Kidney (tissue), 13 donors: ENCODE measurements at regions not wholly inside any gene's neighbourhood (a gene's known extent, or its start where the extent isn't known, plus 50 kb on each side); places are given as distances from the start of the nearest gene placed in this dataset.

Experiments used
- DNase-seq, 5 donors: peaks; one replicate each; pipeline ENCODE4 v3.0.0-alpha.2; 2013 to 2020
- FAIRE-seq: peaks from 2 replicates; lab custom pipeline; 2012; peaks lifted over from hg19 to GRCh38; lab: Jason Lieb, UNC
- H3K27ac ChIP-seq, 2 donors: one replicate each; pipeline ENCODE4 v1.7.0; 2013; ENCODE audit warnings: low read depth in 2 of 2, low read length in 2 of 2, inconsistent platforms in 1 of 2
- H3K27me3 ChIP-seq: one replicate; pipeline ENCODE4 v1.7.1; 2013; ENCODE audit warnings: low read length, inconsistent platforms; ENCODE audit not compliant: control insufficient read depth, insufficient read depth
- H3K36me3 ChIP-seq, 3 donors: one replicate each; pipeline versions ENCODE4 v1.7.0 to v1.7.1; 2013; ENCODE audit warnings: low read length in 3 of 3, control low read depth in 1 of 3, inconsistent platforms in 1 of 3; ENCODE audit not compliant: insufficient read depth in 3 of 3, control insufficient read depth in 2 of 3
- H3K4me1 ChIP-seq, 3 donors: one replicate each; pipeline versions ENCODE4 v1.7.0 to v1.7.1; 2013; ENCODE audit warnings: low read length in 3 of 3, inconsistent platforms in 1 of 3, low read depth in 1 of 3; ENCODE audit not compliant: control insufficient read depth in 2 of 3, insufficient read depth in 2 of 3
- H3K4me3 ChIP-seq, 3 donors: one replicate each; pipeline versions ENCODE4 v1.7.0 to v1.8.1; 2013; ENCODE audit warnings: low read length in 3 of 3, control low read depth in 1 of 3, inconsistent platforms in 1 of 3
- H3K9ac ChIP-seq, 3 donors: one replicate each; pipeline versions ENCODE4 v1.7.0 to v1.7.1; 2013; ENCODE audit warnings: low read length in 3 of 3, control low read depth in 1 of 3, inconsistent platforms in 1 of 3
- H3K9me3 ChIP-seq, 3 donors: one replicate each; pipeline versions ENCODE4 v1.7.0 to v1.7.1; 2013; ENCODE audit warnings: low read length in 3 of 3, control low read depth in 1 of 3, inconsistent platforms in 1 of 3; ENCODE audit not compliant: control insufficient read depth in 2 of 3, insufficient read depth in 1 of 3
- intact Hi-C: fragments of 100-400 bp; cut with DNase I; formaldehyde crosslinking; loops from one replicate; pipeline ENCODE4 v1.11.1; 2022
- TF ChIP-seq, protein P1 (sequence below): IDR thresholded peaks from 3 replicates; pipeline ENCODE4 v1.5.1; 2012; ENCODE audit warnings: mild to moderate bottlenecking, moderate library complexity, borderline replicate concordance; ENCODE audit not compliant: insufficient read depth; ENCODE audit errors: extremely low read depth
- donor health status: control.
- donor health status: control.
- donor health status: control.
- donor health status: control.
- donor health status: control.
- donor health status: DM: yes; HTN: yes; CAD: no.
- donor health status: Normal renal cell carcinoma (clear cell type).

DNA sequence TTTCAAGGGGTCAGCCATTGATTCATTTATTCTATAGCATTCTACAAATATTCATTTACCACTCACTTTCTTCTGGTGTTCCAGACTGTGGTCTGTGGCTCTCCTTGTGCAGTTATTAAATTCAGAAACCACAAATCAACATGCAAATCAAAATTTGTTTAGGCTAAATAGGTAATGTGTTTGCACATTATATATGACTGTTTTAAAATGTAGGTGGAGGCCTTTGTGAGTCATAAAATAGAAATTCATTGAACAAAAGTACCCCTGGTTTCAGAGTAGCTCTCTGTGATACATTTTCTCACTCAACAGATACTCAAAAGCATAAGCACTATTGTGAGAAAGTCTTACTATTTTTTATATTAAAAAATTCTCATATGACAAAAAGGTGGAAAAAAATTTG, 385.5 kb upstream of the TSHZ2 start:
- Histone ChIP-seq H3K9me3 (no peaks in the 10 kb centered on the region), H3K4me3 (no peak overlapping the region), H3K36me3 (no peaks in the 10 kb centered on the region), H3K9ac (no peak overlapping the region), H3K27me3 (no peaks in the 10 kb centered on the region), H3K27ac (no peak overlapping the region), H3K4me1 (no peaks in the 10 kb centered on the region)
- TF ChIP-seq, protein P1, sequence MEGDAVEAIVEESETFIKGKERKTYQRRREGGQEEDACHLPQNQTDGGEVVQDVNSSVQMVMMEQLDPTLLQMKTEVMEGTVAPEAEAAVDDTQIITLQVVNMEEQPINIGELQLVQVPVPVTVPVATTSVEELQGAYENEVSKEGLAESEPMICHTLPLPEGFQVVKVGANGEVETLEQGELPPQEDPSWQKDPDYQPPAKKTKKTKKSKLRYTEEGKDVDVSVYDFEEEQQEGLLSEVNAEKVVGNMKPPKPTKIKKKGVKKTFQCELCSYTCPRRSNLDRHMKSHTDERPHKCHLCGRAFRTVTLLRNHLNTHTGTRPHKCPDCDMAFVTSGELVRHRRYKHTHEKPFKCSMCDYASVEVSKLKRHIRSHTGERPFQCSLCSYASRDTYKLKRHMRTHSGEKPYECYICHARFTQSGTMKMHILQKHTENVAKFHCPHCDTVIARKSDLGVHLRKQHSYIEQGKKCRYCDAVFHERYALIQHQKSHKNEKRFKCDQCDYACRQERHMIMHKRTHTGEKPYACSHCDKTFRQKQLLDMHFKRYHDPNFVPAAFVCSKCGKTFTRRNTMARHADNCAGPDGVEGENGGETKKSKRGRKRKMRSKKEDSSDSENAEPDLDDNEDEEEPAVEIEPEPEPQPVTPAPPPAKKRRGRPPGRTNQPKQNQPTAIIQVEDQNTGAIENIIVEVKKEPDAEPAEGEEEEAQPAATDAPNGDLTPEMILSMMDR, result no peak
- DNase-seq (no peak), FAIRE-seq (no peak)
- intact Hi-C loops, result no loop called here

DNA sequence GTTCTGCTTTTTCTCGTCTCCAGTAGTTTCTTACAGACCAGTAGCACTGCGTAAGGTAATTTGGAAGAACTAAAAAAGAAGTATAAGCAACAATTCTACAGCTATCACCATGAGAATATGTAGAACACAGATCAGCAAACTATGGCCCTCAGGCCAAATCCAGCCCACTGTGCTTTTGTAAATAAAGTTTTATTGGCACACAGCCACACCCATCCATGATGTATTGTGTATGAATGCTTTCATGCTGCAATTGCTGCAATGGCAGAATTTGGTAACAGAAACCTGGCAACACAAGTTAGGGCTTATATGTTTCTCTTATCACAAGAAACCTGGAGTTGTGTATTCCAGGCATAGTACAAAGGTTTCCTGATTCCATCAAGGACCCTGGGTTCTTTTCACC, 386.8 kb upstream of the TSHZ2 start:
- Histone ChIP-seq H3K4me3 (no peak overlapping the region), H3K9me3 (no peaks in the 10 kb centered on the region), H3K36me3 (no peaks in the 10 kb centered on the region), H3K27me3 (no peaks in the 10 kb centered on the region), H3K4me1 (no peaks in the 10 kb centered on the region), H3K9ac (no peak overlapping the region), H3K27ac (no peak overlapping the region)
- TF ChIP-seq, protein P1, result no peak
- intact Hi-C loops, result no loop called here
- FAIRE-seq (no peak), DNase-seq (no peak)

DNA sequence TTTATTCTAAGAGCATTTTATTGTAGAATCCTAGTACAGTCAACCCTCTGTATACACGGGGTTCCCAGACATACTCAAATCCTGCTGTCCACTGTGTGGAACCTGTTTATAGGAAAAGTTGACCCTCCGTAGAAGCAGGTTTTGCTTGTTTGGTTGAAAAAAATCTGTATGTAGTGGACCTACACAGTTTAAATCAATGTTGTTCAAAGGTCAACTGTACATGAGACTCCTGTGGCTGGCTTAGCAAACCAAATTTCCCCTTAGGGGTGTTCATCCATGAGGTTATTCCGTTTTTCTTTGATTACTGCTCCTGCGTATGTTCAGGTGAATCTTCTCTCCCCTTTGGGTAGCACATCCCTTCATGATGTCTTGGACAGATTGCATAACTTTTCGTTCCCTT, 387.0 kb upstream of the ZFP64 start:
- Histone ChIP-seq H3K27me3 (no peaks in the 10 kb centered on the region), H3K9me3 (no peaks in the 10 kb centered on the region), H3K9ac (no peak overlapping the region), H3K4me1 (no peaks in the 10 kb centered on the region), H3K4me3 (no peak overlapping the region), H3K27ac (no peak overlapping the region), H3K36me3 (no peaks in the 10 kb centered on the region)
- TF ChIP-seq, protein P1, result no peak
- FAIRE-seq (no peak), DNase-seq (no peak)
- intact Hi-C loops, result no loop called here

DNA sequence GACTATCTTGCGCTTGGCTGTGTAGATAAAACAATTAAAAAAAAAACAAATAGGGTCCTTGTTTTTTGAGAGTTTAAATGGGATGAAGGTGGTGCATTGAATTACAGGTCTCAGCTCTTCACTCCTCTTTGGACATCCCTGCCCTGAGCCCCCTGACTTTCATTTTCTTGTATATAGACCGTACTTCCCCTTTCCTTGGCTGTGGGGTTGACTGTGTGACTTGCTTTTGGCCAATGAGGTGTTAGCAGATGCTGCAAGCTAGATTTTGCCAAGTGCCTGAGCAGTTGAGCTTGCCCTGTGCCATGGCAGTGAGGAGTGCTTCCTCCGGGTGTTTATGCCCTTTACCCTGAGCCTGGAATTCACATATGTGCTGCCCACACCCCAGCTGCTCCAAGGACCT, 386.1 kb upstream of the ZFP64 start:
- no peak overlapping the region for H3K4me3 ChIP-seq
- no peaks in the 10 kb centered on the region for H3K4me1 ChIP-seq
- no peaks in the 10 kb centered on the region for H3K27me3 ChIP-seq
- no peak overlapping the region for H3K27ac ChIP-seq
- intact Hi-C loops, result no loop called here
- TF ChIP-seq, protein P1, result no peak
- no peak overlapping the region for H3K9ac ChIP-seq
- H3K36me3 ChIP-seq, result no peaks in the 10 kb centered on the region
- DNase-seq (no peak), FAIRE-seq (no peak)
- no peaks in the 10 kb centered on the region for H3K9me3 ChIP-seq
